ENCODE measurements at regions not wholly inside any gene's neighbourhood (a gene's known extent, or its start where the extent isn't known, plus 50 kb on each side); places are given as distances from the start of the nearest gene placed in this dataset.

GRCh38 chr1:182268669-182269068, 122.9 kb downstream of the GLUL start:
- peaks cover 0 to 2% of the 10 kb centered on the region in 2 donors for H3K4me1 ChIP-seq (ENCODE audit: control insufficient read depth in 2 of 2, insufficient read depth in 2 of 2, low read length in 1 of 2)
- no peaks in the 10 kb centered on the region for H3K9me3 ChIP-seq (ENCODE audit: control insufficient read depth in 2 of 2, insufficient read depth in 1 of 2, low read depth in 1 of 2, low read length in 1 of 2)
- no peaks in the 10 kb centered on the region for H3K36me3 ChIP-seq (ENCODE audit: control insufficient read depth in 2 of 2, insufficient read depth in 2 of 2, low read length in 1 of 2)
- 83 to 100% methylated on average over 1 of the region's 1 CpG for WGBS, 2 donors
- H3K27ac ChIP-seq (ENCODE audit: low read depth in 2 of 2, low read length in 1 of 2), result no peak overlapping the region
- no peak overlapping the region for H3K4me3 ChIP-seq (ENCODE audit: low read depth in 1 of 2, low read length in 2 of 2)
- H3K27me3 ChIP-seq (ENCODE audit: control insufficient read depth in 1 of 2, insufficient read depth in 2 of 2, low read length in 2 of 2), result no peaks in the 10 kb centered on the region

DNA sequence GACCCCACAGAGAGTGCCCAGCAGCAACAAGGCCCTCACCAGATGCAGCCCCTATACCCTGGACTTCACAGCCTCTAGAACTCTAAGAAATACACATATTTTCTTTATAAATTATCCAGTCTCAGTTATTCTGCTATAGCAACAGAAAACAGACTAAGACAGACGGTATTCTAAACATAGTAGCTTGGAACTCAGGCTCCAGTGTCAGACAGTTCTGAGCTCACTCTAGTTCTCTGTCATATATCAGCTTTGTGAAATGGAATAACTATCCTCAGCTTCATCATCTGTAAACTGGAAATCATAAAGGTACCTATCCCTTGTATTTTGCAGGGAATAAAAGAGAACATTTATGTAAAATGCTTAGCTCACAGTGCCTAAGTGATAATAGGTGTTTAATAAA, 127.4 kb downstream of the GLUL start:
- H3K27ac ChIP-seq (ENCODE audit: low read depth in 2 of 2, low read length in 1 of 2), result no peak overlapping the region
- no peaks in the 10 kb centered on the region for H3K27me3 ChIP-seq (ENCODE audit: control insufficient read depth in 1 of 2, insufficient read depth in 2 of 2, low read length in 2 of 2)
- H3K4me3 ChIP-seq (ENCODE audit: low read depth in 1 of 2, low read length in 2 of 2), result no peak overlapping the region
- no peaks in the 10 kb centered on the region for H3K9me3 ChIP-seq (ENCODE audit: control insufficient read depth in 2 of 2, insufficient read depth in 1 of 2, low read depth in 1 of 2, low read length in 1 of 2)
- H3K4me1 ChIP-seq (ENCODE audit: control insufficient read depth in 2 of 2, insufficient read depth in 2 of 2, low read length in 1 of 2), result peaks cover 2 to 4% of the 10 kb centered on the region in 2 donors
- 86 to 89% methylated on average over 1 of the region's 1 CpG for WGBS, 2 donors
- no peaks in the 10 kb centered on the region for H3K36me3 ChIP-seq (ENCODE audit: control insufficient read depth in 2 of 2, insufficient read depth in 2 of 2, low read length in 1 of 2)

GRCh38 chr1:182263706-182264105, 127.9 kb downstream of the GLUL start:
- Histone ChIP-seq H3K27ac (ENCODE audit: low read depth in 2 of 2, low read length in 1 of 2) (no peak overlapping the region), H3K27me3 (ENCODE audit: control insufficient read depth in 1 of 2, insufficient read depth in 2 of 2, low read length in 2 of 2) (no peaks in the 10 kb centered on the region), H3K9me3 (ENCODE audit: control insufficient read depth in 2 of 2, insufficient read depth in 1 of 2, low read depth in 1 of 2, low read length in 1 of 2) (no peaks in the 10 kb centered on the region), H3K36me3 (ENCODE audit: control insufficient read depth in 2 of 2, insufficient read depth in 2 of 2, low read length in 1 of 2) (no peaks in the 10 kb centered on the region), H3K4me1 (ENCODE audit: control insufficient read depth in 2 of 2, insufficient read depth in 2 of 2, low read length in 1 of 2) (peaks cover 2 to 5% of the 10 kb centered on the region in 2 donors), H3K4me3 (ENCODE audit: low read depth in 1 of 2, low read length in 2 of 2) (no peak overlapping the region)
- WGBS, 2 donors, result 52 to 55% methylated on average over 1 of the region's 1 CpG

DNA sequence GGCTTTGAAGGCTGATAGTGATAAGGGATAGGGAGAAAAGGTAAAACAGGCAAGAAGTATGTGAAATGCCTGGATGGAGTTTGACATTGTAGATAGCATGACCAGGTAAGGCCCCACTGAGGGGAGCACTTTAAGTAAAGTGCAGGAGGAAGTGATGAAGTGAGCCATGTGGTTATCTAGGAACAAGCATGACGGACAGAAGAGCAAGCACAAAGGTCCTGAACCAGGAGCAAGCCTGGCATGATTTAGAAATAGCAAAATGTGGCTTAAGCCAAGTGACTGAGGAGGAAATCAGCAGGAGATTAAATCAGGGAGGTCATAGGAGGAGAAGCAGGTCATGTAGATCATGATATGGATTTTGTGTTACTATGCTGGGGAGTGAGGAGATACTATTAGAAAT, 129.2 kb downstream of the GLUL start:
- H3K27ac ChIP-seq (ENCODE audit: low read depth in 2 of 2, low read length in 1 of 2), result no peak overlapping the region
- no peaks in the 10 kb centered on the region for H3K9me3 ChIP-seq (ENCODE audit: control insufficient read depth in 2 of 2, insufficient read depth in 1 of 2, low read depth in 1 of 2, low read length in 1 of 2)
- no peaks in the 10 kb centered on the region for H3K27me3 ChIP-seq (ENCODE audit: control insufficient read depth in 1 of 2, insufficient read depth in 2 of 2, low read length in 2 of 2)
- no peaks in the 10 kb centered on the region for H3K36me3 ChIP-seq (ENCODE audit: control insufficient read depth in 2 of 2, insufficient read depth in 2 of 2, low read length in 1 of 2)
- WGBS, 2 donors, result 59 to 74% methylated on average over 1 of the region's 1 CpG
- no peak overlapping the region for H3K4me3 ChIP-seq (ENCODE audit: low read depth in 1 of 2, low read length in 2 of 2)
- peaks cover 2 to 5% of the 10 kb centered on the region in 2 donors for H3K4me1 ChIP-seq (ENCODE audit: control insufficient read depth in 2 of 2, insufficient read depth in 2 of 2, low read length in 1 of 2)

DNA sequence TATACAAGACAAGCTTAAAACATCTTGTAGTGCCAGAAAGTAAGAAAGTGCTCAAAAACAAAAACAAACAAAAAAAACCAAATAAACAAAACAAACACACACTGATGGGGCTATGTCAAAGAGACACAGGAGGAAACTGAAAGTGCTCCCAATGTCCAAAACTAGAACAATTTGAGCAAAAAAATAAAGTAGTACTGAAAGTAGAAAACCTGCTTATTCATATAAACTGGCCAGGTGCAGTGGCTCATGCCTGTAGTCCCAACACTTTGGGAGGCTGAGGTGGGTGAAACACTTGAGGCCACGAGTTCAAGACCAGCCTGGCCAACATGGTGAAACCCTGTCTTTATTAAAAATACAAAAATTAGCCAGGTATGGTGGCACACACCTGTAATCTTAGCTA, 129.9 kb downstream of the GLUL start:
- H3K27ac ChIP-seq (ENCODE audit: low read depth in 2 of 2, low read length in 1 of 2), result no peak overlapping the region
- H3K27me3 ChIP-seq (ENCODE audit: control insufficient read depth in 1 of 2, insufficient read depth in 2 of 2, low read length in 2 of 2), result no peaks in the 10 kb centered on the region
- H3K36me3 ChIP-seq (ENCODE audit: control insufficient read depth in 2 of 2, insufficient read depth in 2 of 2, low read length in 1 of 2), result no peaks in the 10 kb centered on the region
- no peak overlapping the region for H3K4me3 ChIP-seq (ENCODE audit: low read depth in 1 of 2, low read length in 2 of 2)
- WGBS, 2 donors, result 79 to 85% methylated on average over 1 of the region's 1 CpG
- H3K9me3 ChIP-seq (ENCODE audit: control insufficient read depth in 2 of 2, insufficient read depth in 1 of 2, low read depth in 1 of 2, low read length in 1 of 2), result no peaks in the 10 kb centered on the region
- peaks cover 2 to 5% of the 10 kb centered on the region in 2 donors for H3K4me1 ChIP-seq (ENCODE audit: control insufficient read depth in 2 of 2, insufficient read depth in 2 of 2, low read length in 1 of 2)

- no peak overlapping the region for H3K27ac ChIP-seq (ENCODE audit: low read depth in 2 of 2, low read length in 1 of 2)
- no peak overlapping the region for H3K4me3 ChIP-seq (ENCODE audit: low read depth in 1 of 2, low read length in 2 of 2)
- no peaks in the 10 kb centered on the region for H3K36me3 ChIP-seq (ENCODE audit: control insufficient read depth in 2 of 2, insufficient read depth in 2 of 2, low read length in 1 of 2)
- H3K4me1 ChIP-seq (ENCODE audit: control insufficient read depth in 2 of 2, insufficient read depth in 2 of 2, low read length in 1 of 2), result peaks cover 0 to 5% of the 10 kb centered on the region in 2 donors
- H3K9me3 ChIP-seq (ENCODE audit: control insufficient read depth in 2 of 2, insufficient read depth in 1 of 2, low read depth in 1 of 2, low read length in 1 of 2), result no peaks in the 10 kb centered on the region
- 97% methylated on average over 4 of the region's 4 CpGs for WGBS, 2 donors
- no peaks in the 10 kb centered on the region for H3K27me3 ChIP-seq (ENCODE audit: control insufficient read depth in 1 of 2, insufficient read depth in 2 of 2, low read length in 2 of 2)
These were observed 131.1 kb downstream of the GLUL start for GRCh38 chr1:182260516-182260915.

- WGBS, 2 donors, result 67 to 86% methylated on average over 2 of the region's 2 CpGs
- Histone ChIP-seq H3K27ac (ENCODE audit: low read depth in 2 of 2, low read length in 1 of 2) (no peak overlapping the region), H3K36me3 (ENCODE audit: control insufficient read depth in 2 of 2, insufficient read depth in 2 of 2, low read length in 1 of 2) (no peaks in the 10 kb centered on the region), H3K9me3 (ENCODE audit: control insufficient read depth in 2 of 2, insufficient read depth in 1 of 2, low read depth in 1 of 2, low read length in 1 of 2) (no peaks in the 10 kb centered on the region), H3K27me3 (ENCODE audit: control insufficient read depth in 1 of 2, insufficient read depth in 2 of 2, low read length in 2 of 2) (no peaks in the 10 kb centered on the region), H3K4me3 (ENCODE audit: low read depth in 1 of 2, low read length in 2 of 2) (no peak overlapping the region), H3K4me1 (ENCODE audit: control insufficient read depth in 2 of 2, insufficient read depth in 2 of 2, low read length in 1 of 2) (peaks cover 0 to 5% of the 10 kb centered on the region in 2 donors)
These were observed 131.6 kb downstream of the GLUL start for GRCh38 chr1:182259968-182260367.

GRCh38 chr1:182259229-182259872, 132.2 kb downstream of the GLUL start:
- no peak overlapping the region for H3K4me3 ChIP-seq (ENCODE audit: low read depth in 1 of 2, low read length in 2 of 2)
- 29 to 40% methylated on average over 4 of the region's 4 CpGs for WGBS, 2 donors
- peak overlapping the region in 1 of 2 donors; percentile 3 for H3K27ac ChIP-seq (ENCODE audit: low read depth in 2 of 2, low read length in 1 of 2)
- H3K4me1 ChIP-seq (ENCODE audit: control insufficient read depth in 2 of 2, insufficient read depth in 2 of 2, low read length in 1 of 2), result peaks cover 0 to 5% of the 10 kb centered on the region in 2 donors
- H3K36me3 ChIP-seq (ENCODE audit: control insufficient read depth in 2 of 2, insufficient read depth in 2 of 2, low read length in 1 of 2), result no peaks in the 10 kb centered on the region
- no peaks in the 10 kb centered on the region for H3K27me3 ChIP-seq (ENCODE audit: control insufficient read depth in 1 of 2, insufficient read depth in 2 of 2, low read length in 2 of 2)
- H3K9me3 ChIP-seq (ENCODE audit: control insufficient read depth in 2 of 2, insufficient read depth in 1 of 2, low read depth in 1 of 2, low read length in 1 of 2), result no peaks in the 10 kb centered on the region

GRCh38 chr1:182257369-182258063, 134.1 kb downstream of the GLUL start:
- H3K9me3 ChIP-seq (ENCODE audit: control insufficient read depth in 2 of 2, insufficient read depth in 1 of 2, low read depth in 1 of 2, low read length in 1 of 2), result no peaks in the 10 kb centered on the region
- H3K4me3 ChIP-seq (ENCODE audit: low read depth in 1 of 2, low read length in 2 of 2), result no peak overlapping the region
- H3K27ac ChIP-seq (ENCODE audit: low read depth in 2 of 2, low read length in 1 of 2), result no peak overlapping the region
- no peaks in the 10 kb centered on the region for H3K36me3 ChIP-seq (ENCODE audit: control insufficient read depth in 2 of 2, insufficient read depth in 2 of 2, low read length in 1 of 2)
- H3K4me1 ChIP-seq (ENCODE audit: control insufficient read depth in 2 of 2, insufficient read depth in 2 of 2, low read length in 1 of 2), result peaks cover 0 to 5% of the 10 kb centered on the region in 2 donors
- 70 to 97% methylated on average over 2 of the region's 2 CpGs for WGBS, 2 donors
- no peaks in the 10 kb centered on the region for H3K27me3 ChIP-seq (ENCODE audit: control insufficient read depth in 1 of 2, insufficient read depth in 2 of 2, low read length in 2 of 2)

DNA sequence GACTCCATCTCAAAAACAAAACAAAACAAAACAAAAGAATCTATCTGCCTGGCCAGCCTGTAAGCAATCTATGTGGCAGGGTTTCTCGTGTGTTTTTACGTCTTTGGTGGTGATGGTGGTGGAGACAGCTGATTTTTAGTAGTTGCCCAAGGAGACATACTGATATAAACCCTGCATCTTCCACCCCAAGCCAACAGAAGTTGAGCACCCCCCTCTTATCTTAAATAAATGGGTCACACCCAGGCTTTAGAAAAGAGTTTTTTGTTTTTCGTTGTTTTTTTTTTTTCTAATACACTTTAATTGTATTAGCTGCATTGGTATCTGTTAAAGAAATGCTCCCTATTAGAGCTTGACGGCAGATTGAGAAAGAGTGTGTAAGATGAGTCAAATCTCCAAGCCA, 134.7 kb downstream of the GLUL start:
- WGBS, 2 donors, result 90 to 91% methylated on average over 4 of the region's 4 CpGs
- H3K27ac ChIP-seq (ENCODE audit: low read depth in 2 of 2, low read length in 1 of 2), result no peak overlapping the region
- no peaks in the 10 kb centered on the region for H3K9me3 ChIP-seq (ENCODE audit: control insufficient read depth in 2 of 2, insufficient read depth in 1 of 2, low read depth in 1 of 2, low read length in 1 of 2)

More for the DNA sequence above, 134.7 kb downstream of the GLUL start:
- no peaks in the 10 kb centered on the region for H3K36me3 ChIP-seq (ENCODE audit: control insufficient read depth in 2 of 2, insufficient read depth in 2 of 2, low read length in 1 of 2)
- no peaks in the 10 kb centered on the region for H3K27me3 ChIP-seq (ENCODE audit: control insufficient read depth in 1 of 2, insufficient read depth in 2 of 2, low read length in 2 of 2)
- no peak overlapping the region for H3K4me3 ChIP-seq (ENCODE audit: low read depth in 1 of 2, low read length in 2 of 2)
- H3K4me1 ChIP-seq (ENCODE audit: control insufficient read depth in 2 of 2, insufficient read depth in 2 of 2, low read length in 1 of 2), result peaks cover 0 to 5% of the 10 kb centered on the region in 2 donors

All from esophagus (tissue), 2 donors.